ENCODE measurements at regions not wholly inside any gene's neighbourhood (a gene's known extent, or its start where the extent isn't known, plus 50 kb on each side); places are given as distances from the start of the nearest gene placed in this dataset.

- H3K4me3 ChIP-seq, result no peak overlapping the region
- DNase-seq, result no peak
- H3K9me3 ChIP-seq, result no peaks in the 10 kb centered on the region
- no peak for TF ChIP-seq POLR2AphosphoS5 (IDR thresholded peaks at IDR 0.05)
- H3K4me1 ChIP-seq, result no peaks in the 10 kb centered on the region
- intact Hi-C loops (cut with DNase I), result no loop called here
- H3K27ac ChIP-seq, result no peak overlapping the region
- H3K36me3 ChIP-seq, result no peaks in the 10 kb centered on the region
- no peaks in the 10 kb centered on the region for H3K27me3 ChIP-seq
- WGBS, 2 donors, result 23 to 51% methylated on average over 1 of the region's 1 CpG
Observed at GRCh38 chr4:125801924-125802323, 487.2 kb downstream of the FAT4 start.

- Histone ChIP-seq H3K27ac (no peak overlapping the region), H3K4me3 (no peak overlapping the region), H3K4me1 (no peaks in the 10 kb centered on the region), H3K27me3 (no peaks in the 10 kb centered on the region), H3K36me3 (no peaks in the 10 kb centered on the region), H3K9me3 (no peaks in the 10 kb centered on the region)
- WGBS, 2 donors, result 58 to 68% methylated on average over 3 of the region's 3 CpGs
- TF ChIP-seq POLR2AphosphoS5 (IDR thresholded peaks at IDR 0.05) (no peak), EP300 (IDR thresholded peaks at IDR 0.05) (no peak), CTCF (IDR thresholded peaks at IDR 0.05) (no peak), POLR2A (IDR thresholded peaks at IDR 0.05) (no peak)
- DNase-seq, result no peak
- intact Hi-C loops (cut with DNase I), result no loop called here
Observed at GRCh38 chr4:125808022-125808421, 493.3 kb downstream of the FAT4 start.

GRCh38 chr4:125808570-125808969 is 493.8 kb downstream of the FAT4 start:
- WGBS, 2 donors, result 67 to 78% methylated on average over 1 of the region's 1 CpG
- no peak for DNase-seq
- Histone ChIP-seq H3K36me3 (no peaks in the 10 kb centered on the region), H3K9me3 (no peaks in the 10 kb centered on the region), H3K27me3 (no peaks in the 10 kb centered on the region), H3K27ac (no peak overlapping the region), H3K4me3 (no peak overlapping the region), H3K4me1 (no peaks in the 10 kb centered on the region)
- TF ChIP-seq POLR2A (IDR thresholded peaks at IDR 0.05) (no peak), CTCF (IDR thresholded peaks at IDR 0.05) (no peak), POLR2AphosphoS5 (IDR thresholded peaks at IDR 0.05) (no peak), EP300 (IDR thresholded peaks at IDR 0.05) (no peak)
- intact Hi-C loops (cut with DNase I), result no loop called here

GRCh38 chr4:125811892-125812291 is 497.1 kb downstream of the FAT4 start:
- intact Hi-C loops (cut with DNase I), result no loop called here
- TF ChIP-seq CTCF (IDR thresholded peaks at IDR 0.05) (no peak), POLR2A (IDR thresholded peaks at IDR 0.05) (no peak), POLR2AphosphoS5 (IDR thresholded peaks at IDR 0.05) (no peak), EP300 (IDR thresholded peaks at IDR 0.05) (no peak)
- H3K4me1 ChIP-seq, result no peaks in the 10 kb centered on the region

GRCh38 chr4:125826801-125827695 is 512.3 kb downstream of the FAT4 start:
- DNase-seq, result no peak
- no peak overlapping the region for H3K27ac ChIP-seq
- no peaks in the 10 kb centered on the region for H3K4me1 ChIP-seq
- intact Hi-C loops (cut with DNase I), result no loop called here
- 33 to 66% methylated on average over 3 of the region's 3 CpGs for WGBS, 2 donors
- no peaks in the 10 kb centered on the region for H3K36me3 ChIP-seq
- no peaks in the 10 kb centered on the region for H3K9me3 ChIP-seq
- no peaks in the 10 kb centered on the region for H3K27me3 ChIP-seq
- no peak for TF ChIP-seq CTCF (IDR thresholded peaks at IDR 0.05)
- TF ChIP-seq POLR2A (IDR thresholded peaks at IDR 0.05), result no peak
- TF ChIP-seq EP300 (IDR thresholded peaks at IDR 0.05), result no peak
- no peak for TF ChIP-seq POLR2AphosphoS5 (IDR thresholded peaks at IDR 0.05)
- H3K4me3 ChIP-seq, result no peak overlapping the region

More at GRCh38 chr4:125811892-125812291, 497.1 kb downstream of the FAT4 start:
- Histone ChIP-seq H3K27me3 (no peaks in the 10 kb centered on the region), H3K9me3 (no peaks in the 10 kb centered on the region), H3K36me3 (no peaks in the 10 kb centered on the region), H3K27ac (no peak overlapping the region), H3K4me3 (no peak overlapping the region)
- DNase-seq, result no peak
